ENCODE measurements at regions not wholly inside any gene's neighbourhood (a gene's known extent, or its start where the extent isn't known, plus 50 kb on each side); places are given as distances from the start of the nearest gene placed in this dataset.

GRCh38 chr18:29146068-29146467 is 969.1 kb upstream of the CDH2 start:
- no peak overlapping the region for H3K27ac ChIP-seq (ENCODE audit: control insufficient read depth, insufficient read depth)
- POLR2A ChIA-PET: no interaction called here
- no peaks in the 10 kb centered on the region for H3K9me3 ChIP-seq (replicated peaks; ENCODE audit: control insufficient read depth, insufficient read depth, low read length)
- RAD21 ChIA-PET (ENCODE audit: unreplicated experiment): no interaction called here
- H2AFZ ChIP-seq (ENCODE audit: control insufficient read depth, low read depth, low read length): no peak overlapping the region
- FAIRE-seq (no peak), ATAC-seq (no peak), DNase-seq (ENCODE audit: low read depth, low spot score) (no peak)
- H3K79me2 ChIP-seq (ENCODE audit: control insufficient read depth, insufficient read depth, low read length): no peaks in the 10 kb centered on the region
- no peak overlapping the region for H3K9ac ChIP-seq (ENCODE audit: control insufficient read depth, insufficient read depth, low read length)
- SMC1A ChIA-PET (ENCODE audit: uncharacterized antibody, unreplicated experiment): interaction anchor here (0.8 kb wide), 1 partner anchor 20 kb away, joined by 3 read pairs; no protein-coding TSS in a partner anchor
- H3K27me3 ChIP-seq (replicated peaks in 1 of 2; ENCODE audit: control insufficient read depth in 2 of 2, insufficient read depth in 2 of 2, low read length in 1 of 2): no peaks in the 10 kb centered on the region
- H3K4me3 ChIP-seq: no peak overlapping the region
- 0% methylated on average over 4 of the region's 4 CpGs for whole genome bisulfite sequencing (ENCODE audit: insufficient coverage, insufficient replicate concordance, low lambda C conversion rate, missing lambda C conversion rate)
- H3K4me1 ChIP-seq (ENCODE audit: control insufficient read depth, insufficient read depth, low read length): no peaks in the 10 kb centered on the region
- intact Hi-C loops (cut with micrococcal nuclease; ENCODE audit: unreplicated experiment) (no loop called here), in situ Hi-C loops (cut with MboI) (no loop called here)
- BruUV-seq (replicated peaks): no TSS peak
- no peaks in the 10 kb centered on the region for H3K36me3 ChIP-seq (ENCODE audit: control insufficient read depth in 2 of 2, insufficient read depth in 2 of 2, low read length in 1 of 2)
- CTCF ChIA-PET: no interaction called here
- no peaks in the 10 kb centered on the region for H4K20me1 ChIP-seq (ENCODE audit: control insufficient read depth, insufficient read depth)
- TF ChIP-seq KLF5 (IDR thresholded peaks at IDR 0.05; ENCODE audit: partially characterized antibody) (no peak), ZBTB4 (CRISPR knock-in tag; IDR thresholded peaks at IDR 0.05) (no peak), ZNF622 (IDR thresholded peaks at IDR 0.05) (no peak), MTA3 (IDR thresholded peaks at IDR 0.05; ENCODE audit: borderline replicate concordance, low read length) (no peak), CHD4 (IDR thresholded peaks at IDR 0.05) (no peak), SRF (IDR thresholded peaks at IDR 0.05; ENCODE audit: low read depth in 2 of 2, low read length in 2 of 2) (no peak), ZNF687 (IDR thresholded peaks at IDR 0.05) (no peak), TBL1XR1 (IDR thresholded peaks at IDR 0.05; ENCODE audit: low read depth, low read length) (no peak), PBX3 (IDR thresholded peaks at IDR 0.05; ENCODE audit: insufficient replicate concordance, low read depth, low read length) (no peak), ZNF217 (IDR thresholded peaks at IDR 0.05) (no peak), BMI1 (IDR thresholded peaks at IDR 0.05; ENCODE audit: borderline replicate concordance) (no peak)
- no peak overlapping the region for H3K4me2 ChIP-seq (ENCODE audit: control insufficient read depth, insufficient read depth)
